ENCODE measurements at regions not wholly inside any gene's neighbourhood (a gene's known extent, or its start where the extent isn't known, plus 50 kb on each side); places are given as distances from the start of the nearest gene placed in this dataset.

- TF ChIP-seq, protein P1, sequence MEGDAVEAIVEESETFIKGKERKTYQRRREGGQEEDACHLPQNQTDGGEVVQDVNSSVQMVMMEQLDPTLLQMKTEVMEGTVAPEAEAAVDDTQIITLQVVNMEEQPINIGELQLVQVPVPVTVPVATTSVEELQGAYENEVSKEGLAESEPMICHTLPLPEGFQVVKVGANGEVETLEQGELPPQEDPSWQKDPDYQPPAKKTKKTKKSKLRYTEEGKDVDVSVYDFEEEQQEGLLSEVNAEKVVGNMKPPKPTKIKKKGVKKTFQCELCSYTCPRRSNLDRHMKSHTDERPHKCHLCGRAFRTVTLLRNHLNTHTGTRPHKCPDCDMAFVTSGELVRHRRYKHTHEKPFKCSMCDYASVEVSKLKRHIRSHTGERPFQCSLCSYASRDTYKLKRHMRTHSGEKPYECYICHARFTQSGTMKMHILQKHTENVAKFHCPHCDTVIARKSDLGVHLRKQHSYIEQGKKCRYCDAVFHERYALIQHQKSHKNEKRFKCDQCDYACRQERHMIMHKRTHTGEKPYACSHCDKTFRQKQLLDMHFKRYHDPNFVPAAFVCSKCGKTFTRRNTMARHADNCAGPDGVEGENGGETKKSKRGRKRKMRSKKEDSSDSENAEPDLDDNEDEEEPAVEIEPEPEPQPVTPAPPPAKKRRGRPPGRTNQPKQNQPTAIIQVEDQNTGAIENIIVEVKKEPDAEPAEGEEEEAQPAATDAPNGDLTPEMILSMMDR (conservative IDR thresholded peaks at IDR 0.05; ENCODE audit: low read depth, low read length) = no peak
- no peak for DNase-seq (ENCODE audit: low read depth)
These were observed 206.0 kb upstream of the PARD3B start for GRCh38 chr2:204339212-204339715.

DNA sequence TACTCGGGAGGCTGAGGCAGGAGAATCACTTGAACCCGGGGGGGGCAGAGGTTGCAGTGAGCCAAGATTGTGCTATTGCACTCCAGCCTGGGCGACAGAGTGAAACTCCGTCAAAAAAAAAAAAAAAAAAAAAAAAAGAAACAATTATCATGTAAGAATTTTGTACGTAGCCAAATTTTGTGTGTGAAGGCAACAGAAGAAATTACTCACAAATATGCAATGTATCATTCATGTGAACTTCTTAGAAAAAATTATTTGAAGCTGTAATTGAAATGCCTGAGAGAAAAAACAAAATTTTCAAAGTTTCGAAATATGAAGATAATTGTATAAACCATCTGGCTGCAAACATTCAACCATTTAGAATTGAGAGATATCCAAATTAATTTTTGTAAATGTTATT, 204.8 kb upstream of the PARD3B start:
- H3K4me3 ChIP-seq (ENCODE audit: low read length) = no peak overlapping the region
- TF ChIP-seq, protein P1 (conservative IDR thresholded peaks at IDR 0.05; ENCODE audit: low read depth, low read length) = no peak
- DNase-seq (ENCODE audit: low read depth) = no peak

More at GRCh38 chr2:204339212-204339715, 206.0 kb upstream of the PARD3B start:
- H3K4me3 ChIP-seq (ENCODE audit: low read length) = no peak overlapping the region

GRCh38 chr2:204341887-204342276, 203.4 kb upstream of the PARD3B start:
- no peak overlapping the region for H3K4me3 ChIP-seq (ENCODE audit: low read length)
- TF ChIP-seq, protein P1 (conservative IDR thresholded peaks at IDR 0.05; ENCODE audit: low read depth, low read length) = no peak
- DNase-seq (ENCODE audit: low read depth) = no peak

DNA sequence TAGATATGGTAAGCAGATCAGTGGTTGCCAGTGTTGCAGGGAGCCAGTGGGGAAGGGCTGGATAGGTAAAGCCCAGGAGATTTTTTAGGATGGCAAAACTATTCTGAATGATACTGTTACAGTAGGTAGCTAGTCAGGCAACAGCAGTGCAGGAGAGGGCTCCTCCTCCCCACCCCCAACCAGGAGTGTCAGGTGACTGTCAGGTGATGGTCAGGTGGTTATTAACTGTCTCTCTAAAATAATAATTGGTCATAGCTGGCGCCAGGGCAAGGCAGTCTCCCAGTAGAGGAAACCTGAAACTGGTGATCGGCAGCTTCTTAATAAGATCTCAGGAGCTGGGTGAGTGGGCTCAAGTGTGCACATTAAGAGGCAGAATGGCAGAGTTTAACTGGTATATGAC, 201.6 kb upstream of the PARD3B start:
- DNase-seq (ENCODE audit: low read depth) = no peak

DNA sequence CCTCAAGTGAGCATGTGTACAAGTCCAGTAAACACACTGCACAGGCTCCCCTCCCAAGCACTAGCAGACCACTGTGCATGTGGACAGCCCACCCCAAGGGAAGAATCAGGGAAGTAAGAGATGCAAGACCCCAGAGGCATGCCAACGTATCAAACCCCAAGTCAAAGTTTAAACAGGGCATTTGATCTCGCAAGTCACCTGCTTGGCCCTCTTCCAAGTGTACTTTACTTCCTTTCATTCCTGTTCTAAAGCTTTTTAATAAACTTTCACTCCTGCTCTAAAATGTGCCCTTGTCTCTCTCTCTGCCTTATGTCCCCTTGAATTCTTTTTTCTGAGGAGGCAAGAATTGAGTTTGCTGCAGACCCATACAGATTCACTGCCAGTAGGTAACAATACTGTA, 201.2 kb upstream of the PARD3B start:
- TF ChIP-seq, protein P1 (conservative IDR thresholded peaks at IDR 0.05; ENCODE audit: low read depth, low read length) = no peak
- H3K4me3 ChIP-seq (ENCODE audit: low read length) = no peak overlapping the region
- DNase-seq (ENCODE audit: low read depth) = no peak

More for the DNA sequence above, 201.6 kb upstream of the PARD3B start:
- TF ChIP-seq, protein P1 (conservative IDR thresholded peaks at IDR 0.05; ENCODE audit: low read depth, low read length) = no peak
- no peak overlapping the region for H3K4me3 ChIP-seq (ENCODE audit: low read length)

DNA sequence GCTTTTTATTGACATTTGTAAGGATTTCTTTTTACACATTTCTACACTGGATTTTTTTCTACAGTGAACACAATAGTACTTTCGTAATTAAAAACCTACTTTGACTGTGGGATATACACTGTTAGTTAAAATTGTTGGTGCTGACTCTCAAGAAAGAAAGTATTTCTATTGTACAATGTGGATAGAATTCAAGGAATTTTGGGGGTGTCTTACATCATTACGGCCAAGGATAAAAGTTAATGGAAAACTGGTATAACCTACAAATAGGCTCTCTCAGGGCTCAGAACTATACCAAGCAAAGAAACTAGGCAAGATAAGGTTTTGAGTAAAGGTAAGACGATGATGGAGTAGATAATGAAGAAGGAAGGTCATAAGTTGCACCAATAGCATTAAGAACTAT, 198.4 kb upstream of the PARD3B start:
- DNase-seq (ENCODE audit: low read depth) = no peak
- TF ChIP-seq, protein P1 (conservative IDR thresholded peaks at IDR 0.05; ENCODE audit: low read depth, low read length) = no peak
- no peak overlapping the region for H3K4me3 ChIP-seq (ENCODE audit: low read length)

DNA sequence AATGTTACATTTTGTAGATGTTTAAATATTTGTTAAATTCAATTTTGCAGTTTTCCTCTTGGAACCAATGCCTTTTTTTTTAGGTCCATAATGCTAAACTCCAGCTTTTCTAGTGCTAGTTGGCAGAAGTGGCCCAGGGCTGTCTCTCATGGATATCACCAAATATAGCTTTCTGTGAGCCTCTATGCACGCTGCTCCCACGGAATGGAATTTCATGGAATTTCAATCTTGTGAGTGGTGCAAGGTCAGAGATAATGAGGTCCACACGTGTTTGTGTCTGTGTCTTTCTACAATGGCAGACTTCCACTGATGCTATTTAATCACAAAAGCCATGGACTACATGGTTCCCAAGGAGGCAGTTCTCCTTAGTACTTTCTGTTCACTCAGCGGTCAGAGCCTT, 191.5 kb upstream of the PARD3B start:
- no peak overlapping the region for H3K4me3 ChIP-seq (ENCODE audit: low read length)
- TF ChIP-seq, protein P1 (conservative IDR thresholded peaks at IDR 0.05; ENCODE audit: low read depth, low read length) = no peak
- no peak for DNase-seq (ENCODE audit: low read depth)

Measured in retinal pigment epithelial cell (primary cell).